Panc1 (cell line): ENCODE measurements at regions not wholly inside any gene's neighbourhood (a gene's known extent, or its start where the extent isn't known, plus 50 kb on each side); places are given as distances from the start of the nearest gene placed in this dataset.

Experiments used
- ATAC-seq: fragments of 200-7000 bp; cut with Tn5 transposase; 2 replicates; pipeline ENCODE4 v1.9.1; 2020; ENCODE audit warnings: mild to moderate bottlenecking, moderate library complexity
- BruUV-seq: library from RNA; stranded (reverse); fragments of 400-500 nt; replicated peaks from 2 replicates; lab custom pipeline; 2021; lab: Mats Ljungman, UMichigan
- CTCF ChIA-PET: fragments of 300-600 bp; sonication (Branson Sonifier 250); formaldehyde crosslinking; loops from one replicate; lab custom pipeline; 2022; ENCODE audit warnings: antibody characterized with exemption; lab: Charles Lee
- POLR2A ChIA-PET: fragments of 300-600 bp; sonication (Branson Sonifier 250); formaldehyde crosslinking; loops from one replicate; lab custom pipeline; 2022; ENCODE audit warnings: antibody characterized with exemption; lab: Charles Lee
- DNase-seq: peaks from one replicate; pipeline ENCODE4 v3.0.0-alpha.2; 2010; ENCODE audit warnings: low read depth, low spot score
- H3K27ac ChIP-seq: 2 replicates; pipeline ENCODE4 v1.5.1; 2011; ENCODE audit warnings: mild to moderate bottlenecking, low read length, inconsistent platforms
- H3K27me3 ChIP-seq: fragments of 200-500 bp; sonication (Bioruptor generic); 2 replicates; pipeline ENCODE4 v1.6.0; 2014; ENCODE audit warnings: low read length, inconsistent platforms; ENCODE audit not compliant: control insufficient read depth, insufficient read depth
- H3K36me3 ChIP-seq: fragments of 200-500 bp; sonication (Bioruptor generic); 2 replicates; pipeline ENCODE4 v1.5.1; 2014; ENCODE audit warnings: inconsistent platforms, mild to moderate bottlenecking, low read length, moderate library complexity; ENCODE audit not compliant: control insufficient read depth, insufficient read depth
- H3K4me1 ChIP-seq: 2 replicates; pipeline ENCODE4 v1.5.1; 2011; ENCODE audit warnings: inconsistent platforms, mild to moderate bottlenecking, low read length, moderate library complexity; ENCODE audit not compliant: control insufficient read depth, insufficient read depth
- H3K4me3 ChIP-seq, 2 experiments: 2 replicates each; pipeline ENCODE4 v1.5.1; 2011 to 2012; ENCODE audit warnings: low read depth in 2 of 2, low read length in 2 of 2, mild to moderate bottlenecking in 2 of 2, inconsistent platforms in 1 of 2, moderate library complexity in 1 of 2
- H3K9me3 ChIP-seq: fragments of 200-500 bp; sonication (Bioruptor generic); 2 replicates; pipeline ENCODE4 v1.5.1; 2014; ENCODE audit warnings: low read depth, mild to moderate bottlenecking, inconsistent platforms, low read length, moderate library complexity; ENCODE audit not compliant: control insufficient read depth, insufficient read depth
- POLR2AphosphoS5 ChIP-seq: IDR thresholded peaks from 2 replicates; pipeline ENCODE4 v1.6.1; 2012; ENCODE audit warnings: mild to moderate bottlenecking, low read depth, low read length, moderate library complexity
- SIN3A ChIP-seq: IDR thresholded peaks from 2 replicates; pipeline ENCODE4 v1.6.1; 2012; ENCODE audit warnings: low read depth, mild to moderate bottlenecking, low read length, moderate library complexity, borderline replicate concordance; ENCODE audit not compliant: insufficient read depth
- TCF7L2 ChIP-seq: IDR thresholded peaks from 2 replicates; pipeline ENCODE4 v1.6.1; 2011; ENCODE audit warnings: mild to moderate bottlenecking, low read depth, low read length, inconsistent platforms
- in situ Hi-C: cut with HindIII; loops from 2 replicates; pipeline ENCODE4 v1.10.0; 2016; ENCODE audit warnings: low sequenced_read_pairs, low pct_unique_long_range_greater_than_20kb
- intact Hi-C: fragments of 100-400 bp; cut with micrococcal nuclease; formaldehyde crosslinking; loops from one replicate; pipeline ENCODE4 v1.10.0; 2022; ENCODE audit not compliant: unreplicated experiment
- TF ChIP-seq, protein P1 (sequence below), 2 experiments: IDR thresholded peaks; 2 replicates each; pipeline ENCODE4 v1.6.1; 2011 to 2012; ENCODE audit warnings: low read depth in 2 of 2, control low read depth in 1 of 2, low read length in 1 of 2, mild to moderate bottlenecking in 1 of 2, moderate library complexity in 1 of 2; ENCODE audit not compliant: insufficient read depth in 1 of 2
- TF ChIP-seq, protein P2 (sequence below): fragments of 450-650 bp; IDR thresholded peaks from 2 replicates; pipeline ENCODE4 v1.5.1; 2017; ENCODE audit warnings: mild to moderate bottlenecking

DNA sequence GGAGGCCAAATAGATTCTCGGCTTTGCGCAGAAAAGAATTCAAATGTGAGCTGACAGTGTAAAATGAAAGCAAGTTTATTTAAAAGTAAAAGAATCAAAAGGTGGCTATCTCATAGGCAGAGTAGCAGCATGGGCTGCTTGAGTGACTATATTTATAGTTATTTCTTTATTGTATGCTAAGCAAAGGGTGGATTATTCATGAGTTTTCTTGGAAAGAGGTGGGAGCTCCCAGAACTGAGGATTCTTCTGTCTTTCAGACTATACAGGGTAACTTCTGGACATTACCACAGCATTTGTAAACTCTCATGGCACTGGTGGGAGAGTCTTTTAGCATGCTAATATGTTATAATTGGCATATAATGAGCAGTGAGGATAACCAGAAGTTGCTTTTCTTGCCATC is 659.9 kb downstream of the RWDD3 start:
- H3K36me3 ChIP-seq, result no peaks in the 10 kb centered on the region
- DNase-seq (no peak), ATAC-seq (no peak)
- no peaks in the 10 kb centered on the region for H3K27me3 ChIP-seq
- H3K4me1 ChIP-seq, result no peaks in the 10 kb centered on the region
- ChIA-PET CTCF (no interaction called here), POLR2A (no interaction called here)
- H3K4me3 ChIP-seq, result no peak overlapping the region
- no peak overlapping the region for H3K27ac ChIP-seq
- intact Hi-C loops, result no loop called here
- no peaks in the 10 kb centered on the region for H3K9me3 ChIP-seq
- TF ChIP-seq SIN3A (no peak), POLR2AphosphoS5 (no peak), TCF7L2 (no peak)
- TF ChIP-seq, protein P1, sequence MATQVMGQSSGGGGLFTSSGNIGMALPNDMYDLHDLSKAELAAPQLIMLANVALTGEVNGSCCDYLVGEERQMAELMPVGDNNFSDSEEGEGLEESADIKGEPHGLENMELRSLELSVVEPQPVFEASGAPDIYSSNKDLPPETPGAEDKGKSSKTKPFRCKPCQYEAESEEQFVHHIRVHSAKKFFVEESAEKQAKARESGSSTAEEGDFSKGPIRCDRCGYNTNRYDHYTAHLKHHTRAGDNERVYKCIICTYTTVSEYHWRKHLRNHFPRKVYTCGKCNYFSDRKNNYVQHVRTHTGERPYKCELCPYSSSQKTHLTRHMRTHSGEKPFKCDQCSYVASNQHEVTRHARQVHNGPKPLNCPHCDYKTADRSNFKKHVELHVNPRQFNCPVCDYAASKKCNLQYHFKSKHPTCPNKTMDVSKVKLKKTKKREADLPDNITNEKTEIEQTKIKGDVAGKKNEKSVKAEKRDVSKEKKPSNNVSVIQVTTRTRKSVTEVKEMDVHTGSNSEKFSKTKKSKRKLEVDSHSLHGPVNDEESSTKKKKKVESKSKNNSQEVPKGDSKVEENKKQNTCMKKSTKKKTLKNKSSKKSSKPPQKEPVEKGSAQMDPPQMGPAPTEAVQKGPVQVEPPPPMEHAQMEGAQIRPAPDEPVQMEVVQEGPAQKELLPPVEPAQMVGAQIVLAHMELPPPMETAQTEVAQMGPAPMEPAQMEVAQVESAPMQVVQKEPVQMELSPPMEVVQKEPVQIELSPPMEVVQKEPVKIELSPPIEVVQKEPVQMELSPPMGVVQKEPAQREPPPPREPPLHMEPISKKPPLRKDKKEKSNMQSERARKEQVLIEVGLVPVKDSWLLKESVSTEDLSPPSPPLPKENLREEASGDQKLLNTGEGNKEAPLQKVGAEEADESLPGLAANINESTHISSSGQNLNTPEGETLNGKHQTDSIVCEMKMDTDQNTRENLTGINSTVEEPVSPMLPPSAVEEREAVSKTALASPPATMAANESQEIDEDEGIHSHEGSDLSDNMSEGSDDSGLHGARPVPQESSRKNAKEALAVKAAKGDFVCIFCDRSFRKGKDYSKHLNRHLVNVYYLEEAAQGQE (IDR thresholded peaks at IDR 0.05; ENCODE audit: insufficient read depth in 1 of 2, low read depth in 2 of 2, low read length in 1 of 2), result no peak
- TF ChIP-seq, protein P2, sequence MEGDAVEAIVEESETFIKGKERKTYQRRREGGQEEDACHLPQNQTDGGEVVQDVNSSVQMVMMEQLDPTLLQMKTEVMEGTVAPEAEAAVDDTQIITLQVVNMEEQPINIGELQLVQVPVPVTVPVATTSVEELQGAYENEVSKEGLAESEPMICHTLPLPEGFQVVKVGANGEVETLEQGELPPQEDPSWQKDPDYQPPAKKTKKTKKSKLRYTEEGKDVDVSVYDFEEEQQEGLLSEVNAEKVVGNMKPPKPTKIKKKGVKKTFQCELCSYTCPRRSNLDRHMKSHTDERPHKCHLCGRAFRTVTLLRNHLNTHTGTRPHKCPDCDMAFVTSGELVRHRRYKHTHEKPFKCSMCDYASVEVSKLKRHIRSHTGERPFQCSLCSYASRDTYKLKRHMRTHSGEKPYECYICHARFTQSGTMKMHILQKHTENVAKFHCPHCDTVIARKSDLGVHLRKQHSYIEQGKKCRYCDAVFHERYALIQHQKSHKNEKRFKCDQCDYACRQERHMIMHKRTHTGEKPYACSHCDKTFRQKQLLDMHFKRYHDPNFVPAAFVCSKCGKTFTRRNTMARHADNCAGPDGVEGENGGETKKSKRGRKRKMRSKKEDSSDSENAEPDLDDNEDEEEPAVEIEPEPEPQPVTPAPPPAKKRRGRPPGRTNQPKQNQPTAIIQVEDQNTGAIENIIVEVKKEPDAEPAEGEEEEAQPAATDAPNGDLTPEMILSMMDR, result no peak
- no TSS peak for BruUV-seq
- in situ Hi-C loops, result no loop called here

DNA sequence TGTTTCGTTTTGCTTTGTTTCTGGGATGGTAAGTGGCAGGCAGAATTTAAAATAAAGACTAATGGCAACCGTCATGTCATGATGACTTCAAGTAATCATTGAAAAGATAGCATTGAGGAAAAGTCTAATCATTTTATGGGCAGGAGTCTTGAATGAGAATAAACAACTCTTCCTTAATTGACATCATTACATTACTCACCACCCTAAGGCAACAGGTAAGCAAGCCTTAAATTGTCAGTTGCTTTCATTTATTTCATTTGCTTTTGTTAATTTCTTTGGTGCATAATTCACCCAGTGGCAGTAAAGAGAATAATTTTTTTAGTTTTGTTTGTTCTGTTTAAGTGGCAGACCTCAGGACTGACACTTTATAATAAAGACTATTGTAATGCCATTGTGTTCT is 669.0 kb downstream of the RWDD3 start:
- no peaks in the 10 kb centered on the region for H3K27me3 ChIP-seq
- TF ChIP-seq, protein P2, result no peak
- TF ChIP-seq TCF7L2 (no peak), POLR2AphosphoS5 (no peak), SIN3A (no peak)
- TF ChIP-seq, protein P1 (IDR thresholded peaks at IDR 0.05; ENCODE audit: insufficient read depth in 1 of 2, low read depth in 2 of 2, low read length in 1 of 2), result no peak
- ATAC-seq (no peak), DNase-seq (no peak)
- POLR2A ChIA-PET, result no interaction called here
- no peak overlapping the region for H3K27ac ChIP-seq
- CTCF ChIA-PET, result no interaction called here
- no peak overlapping the region for H3K4me3 ChIP-seq
- in situ Hi-C loops (no loop called here), intact Hi-C loops (no loop called here)
- H3K4me1 ChIP-seq, result no peaks in the 10 kb centered on the region
- no peaks in the 10 kb centered on the region for H3K36me3 ChIP-seq
- BruUV-seq, result no TSS peak
- H3K9me3 ChIP-seq, result no peaks in the 10 kb centered on the region
